ENCODE measurements at regions not wholly inside any gene's neighbourhood (a gene's known extent, or its start where the extent isn't known, plus 50 kb on each side); places are given as distances from the start of the nearest gene placed in this dataset.

- Histone ChIP-seq H3K4me3 (ENCODE audit: low read length) (no peak overlapping the region), H3K36me3 (ENCODE audit: insufficient read depth, low read length) (peaks cover 59% of the 10 kb centered on the region), H3K27me3 (ENCODE audit: insufficient read depth, low read length, poor library complexity, severe bottlenecking) (no peaks in the 10 kb centered on the region), H3K9me3 (ENCODE audit: low read length) (no peaks in the 10 kb centered on the region), H3K27ac (ENCODE audit: low read depth, low read length) (no peak overlapping the region), H3K4me1 (ENCODE audit: insufficient read depth, low read length) (no peaks in the 10 kb centered on the region)
- Mint-ChIP-seq H3K36me3 (peaks cover 12 to 81% (median 44%) of the 10 kb centered on the region in 3 donors), H3K9me3 (no peaks in the 10 kb centered on the region), H3K4me1 (no peaks in the 10 kb centered on the region), H3K27ac (no peak overlapping the region), H3K27me3 (no peaks in the 10 kb centered on the region), H3K4me3 (no peak overlapping the region)
- ChIA-PET CTCF (no interaction called here), POLR2A (no interaction called here)
- no peak for DNase-seq
These were observed 107.7 kb downstream of the BLTP1 start for GRCh38 chr4:122259849-122260248.

DNA sequence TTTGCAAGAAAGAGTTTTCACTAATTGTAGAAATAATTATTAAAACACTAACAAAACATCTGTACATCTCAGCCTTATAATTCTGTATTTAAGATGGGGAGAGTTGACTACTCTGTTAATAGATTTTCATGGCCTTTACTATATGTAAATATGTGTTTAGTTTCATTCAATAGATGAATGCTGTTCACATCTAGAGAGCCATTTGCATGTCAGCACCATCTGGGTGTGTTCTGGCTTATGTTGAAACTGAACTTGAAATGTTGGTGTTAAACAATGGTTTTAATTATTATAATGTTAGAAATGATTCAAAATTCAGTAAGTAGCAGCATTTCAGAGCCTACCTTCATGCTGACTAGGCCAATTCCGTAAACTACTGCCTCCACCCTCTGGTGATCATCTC, 102.5 kb upstream of the ADAD1 start:
- ChIA-PET CTCF (no interaction called here), POLR2A (no interaction called here)
- H3K36me3 Mint-ChIP-seq: peaks cover 16 to 77% (median 17%) of the 10 kb centered on the region in 3 donors

DNA sequence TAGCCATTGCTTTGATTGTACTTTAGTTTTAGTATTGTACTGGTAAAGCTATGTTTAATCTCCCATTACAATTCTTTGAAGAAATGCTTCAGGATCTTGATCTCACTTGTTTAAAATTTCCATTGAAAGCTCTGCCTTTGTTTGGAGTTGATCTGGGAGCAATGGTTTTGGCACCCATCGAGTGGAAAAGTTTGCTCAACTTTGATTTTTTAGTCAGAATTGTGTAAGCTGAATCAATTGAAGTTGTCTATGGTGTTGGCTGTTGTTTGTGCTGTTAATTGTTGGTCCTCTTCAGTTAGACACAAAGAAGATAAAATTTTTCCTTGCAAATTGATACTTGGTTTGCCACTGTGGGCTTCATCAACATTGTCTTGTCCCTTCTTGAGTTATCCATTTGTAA, 99.8 kb upstream of the ADAD1 start:
- H3K9me3 Mint-ChIP-seq: no peaks in the 10 kb centered on the region
- H3K36me3 ChIP-seq (ENCODE audit: insufficient read depth, low read length): no peaks in the 10 kb centered on the region
- H3K4me3 ChIP-seq (ENCODE audit: low read length): no peak overlapping the region
- DNase-seq: no peak
- no peak overlapping the region for H3K27ac ChIP-seq (ENCODE audit: low read depth, low read length)
- ChIA-PET POLR2A (no interaction called here), CTCF (no interaction called here)
- H3K4me1 Mint-ChIP-seq: no peaks in the 10 kb centered on the region
- no peaks in the 10 kb centered on the region for H3K27me3 ChIP-seq (ENCODE audit: insufficient read depth, low read length, poor library complexity, severe bottlenecking)
- H3K27ac Mint-ChIP-seq: no peak overlapping the region
- no peak overlapping the region for H3K4me3 Mint-ChIP-seq
- H3K4me1 ChIP-seq (ENCODE audit: insufficient read depth, low read length): no peaks in the 10 kb centered on the region
- peaks cover 14 to 81% (median 27%) of the 10 kb centered on the region in 3 donors for H3K36me3 Mint-ChIP-seq
- H3K27me3 Mint-ChIP-seq: no peaks in the 10 kb centered on the region
- no peaks in the 10 kb centered on the region for H3K9me3 ChIP-seq (ENCODE audit: low read length)

More for the DNA sequence above, 102.5 kb upstream of the ADAD1 start:
- Mint-ChIP-seq H3K27me3 (no peaks in the 10 kb centered on the region), H3K9me3 (no peaks in the 10 kb centered on the region), H3K27ac (no peak overlapping the region), H3K4me3 (no peak overlapping the region), H3K4me1 (no peaks in the 10 kb centered on the region)
- Histone ChIP-seq H3K27me3 (ENCODE audit: insufficient read depth, low read length, poor library complexity, severe bottlenecking) (no peaks in the 10 kb centered on the region), H3K9me3 (ENCODE audit: low read length) (no peaks in the 10 kb centered on the region), H3K4me1 (ENCODE audit: insufficient read depth, low read length) (no peaks in the 10 kb centered on the region), H3K27ac (ENCODE audit: low read depth, low read length) (no peak overlapping the region), H3K36me3 (ENCODE audit: insufficient read depth, low read length) (no peaks in the 10 kb centered on the region), H3K4me3 (ENCODE audit: low read length) (no peak overlapping the region)
- no peak for DNase-seq

- H3K36me3 Mint-ChIP-seq: peaks cover 14 to 81% (median 27%) of the 10 kb centered on the region in 3 donors
- peak overlapping the region in 2 of 8 donors; percentile 25 to 35 for H3K27ac Mint-ChIP-seq
- H3K27ac ChIP-seq (ENCODE audit: low read depth, low read length): no peak overlapping the region
- no peaks in the 10 kb centered on the region for H3K27me3 Mint-ChIP-seq
- no peaks in the 10 kb centered on the region for H3K9me3 Mint-ChIP-seq
- ChIA-PET POLR2A (no interaction called here), CTCF (no interaction called here)
- H3K27me3 ChIP-seq (ENCODE audit: insufficient read depth, low read length, poor library complexity, severe bottlenecking): no peaks in the 10 kb centered on the region
- DNase-seq: no peak
- H3K4me1 Mint-ChIP-seq: no peaks in the 10 kb centered on the region
- no peak overlapping the region for H3K4me3 ChIP-seq (ENCODE audit: low read length)
- H3K4me1 ChIP-seq (ENCODE audit: insufficient read depth, low read length): no peaks in the 10 kb centered on the region
- no peak overlapping the region for H3K4me3 Mint-ChIP-seq
- no peaks in the 10 kb centered on the region for H3K36me3 ChIP-seq (ENCODE audit: insufficient read depth, low read length)
- H3K9me3 ChIP-seq (ENCODE audit: low read length): no peaks in the 10 kb centered on the region
These were observed 99.1 kb upstream of the ADAD1 start for GRCh38 chr4:122279670-122280069.

- Mint-ChIP-seq H3K9me3 (no peaks in the 10 kb centered on the region), H3K4me3 (no peak overlapping the region), H3K27me3 (no peaks in the 10 kb centered on the region), H3K4me1 (no peaks in the 10 kb centered on the region), H3K27ac (peak overlapping the region in 1 of 8 donors; percentile 5), H3K36me3 (peaks cover 13 to 77% (median 31%) of the 10 kb centered on the region in 3 donors)
- Histone ChIP-seq H3K9me3 (ENCODE audit: low read length) (no peaks in the 10 kb centered on the region), H3K27me3 (ENCODE audit: insufficient read depth, low read length, poor library complexity, severe bottlenecking) (no peaks in the 10 kb centered on the region), H3K4me3 (ENCODE audit: low read length) (no peak overlapping the region), H3K4me1 (ENCODE audit: insufficient read depth, low read length) (no peaks in the 10 kb centered on the region), H3K36me3 (ENCODE audit: insufficient read depth, low read length) (peaks cover 7% of the 10 kb centered on the region), H3K27ac (ENCODE audit: low read depth, low read length) (no peak overlapping the region)
- no peak for DNase-seq
- ChIA-PET POLR2A (no interaction called here), CTCF (no interaction called here)
These were observed 93.5 kb upstream of the ADAD1 start for GRCh38 chr4:122285285-122285684.

- H3K27me3 ChIP-seq (ENCODE audit: insufficient read depth, low read length, poor library complexity, severe bottlenecking): no peaks in the 10 kb centered on the region
- Mint-ChIP-seq H3K27ac (no peak overlapping the region), H3K4me3 (no peak overlapping the region), H3K36me3 (peaks cover 28 to 60% (median 29%) of the 10 kb centered on the region in 3 donors), H3K4me1 (no peaks in the 10 kb centered on the region), H3K27me3 (peaks cover 0 to 2% of the 10 kb centered on the region in 2 donors), H3K9me3 (no peaks in the 10 kb centered on the region)
- CTCF ChIA-PET: interaction anchor here (1.8 kb wide), 1 partner anchor 285 kb away, joined by 5 read pairs; no protein-coding TSS in a partner anchor
- H3K27ac ChIP-seq (ENCODE audit: low read depth, low read length): no peak overlapping the region
- H3K4me1 ChIP-seq (ENCODE audit: insufficient read depth, low read length): no peaks in the 10 kb centered on the region
- H3K4me3 ChIP-seq (ENCODE audit: low read length): no peak overlapping the region
- no peak for DNase-seq
- POLR2A ChIA-PET: no interaction called here
- H3K36me3 ChIP-seq (ENCODE audit: insufficient read depth, low read length): peaks cover 10% of the 10 kb centered on the region
- H3K9me3 ChIP-seq (ENCODE audit: low read length): no peaks in the 10 kb centered on the region
These were observed 85.1 kb upstream of the ADAD1 start for GRCh38 chr4:122293374-122294365.

GRCh38 chr4:122297694-122298093, 81.1 kb upstream of the ADAD1 start:
- Histone ChIP-seq H3K27ac (ENCODE audit: low read depth, low read length) (no peak overlapping the region), H3K4me1 (ENCODE audit: insufficient read depth, low read length) (no peaks in the 10 kb centered on the region), H3K27me3 (ENCODE audit: insufficient read depth, low read length, poor library complexity, severe bottlenecking) (no peaks in the 10 kb centered on the region), H3K36me3 (ENCODE audit: insufficient read depth, low read length) (peaks cover 3% of the 10 kb centered on the region), H3K4me3 (ENCODE audit: low read length) (no peak overlapping the region), H3K9me3 (ENCODE audit: low read length) (no peaks in the 10 kb centered on the region)
- ChIA-PET CTCF (no interaction called here), POLR2A (no interaction called here)
- Mint-ChIP-seq H3K27ac (peak overlapping the region in 1 of 8 donors; percentile 80), H3K36me3 (peaks cover 25 to 44% (median 25%) of the 10 kb centered on the region in 3 donors), H3K4me1 (no peaks in the 10 kb centered on the region), H3K9me3 (no peaks in the 10 kb centered on the region), H3K27me3 (peaks cover 0 to 2% of the 10 kb centered on the region in 2 donors), H3K4me3 (no peak overlapping the region)
- no peak for DNase-seq

DNA sequence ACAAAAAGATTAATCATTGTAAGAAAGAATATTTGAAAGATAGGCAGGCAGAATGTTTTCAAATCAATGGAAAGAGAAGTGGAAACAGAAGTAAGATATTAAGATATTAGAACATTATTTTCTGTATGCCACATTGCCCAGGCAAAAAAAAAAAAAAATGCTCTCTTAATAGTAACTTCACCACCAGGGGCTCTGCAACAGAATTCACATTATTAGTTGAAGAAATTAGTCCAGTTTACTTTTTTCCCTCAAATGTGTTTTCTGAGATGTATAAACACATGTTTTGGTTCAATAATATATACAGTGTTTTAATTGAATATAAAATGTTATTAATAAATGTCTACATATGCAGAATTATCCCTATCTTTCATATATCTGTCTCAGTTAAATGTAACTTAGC, 78.0 kb upstream of the ADAD1 start:
- ChIA-PET POLR2A (no interaction called here), CTCF (no interaction called here)
- Histone ChIP-seq H3K36me3 (ENCODE audit: insufficient read depth, low read length) (peaks cover 11% of the 10 kb centered on the region), H3K9me3 (ENCODE audit: low read length) (no peaks in the 10 kb centered on the region), H3K4me1 (ENCODE audit: insufficient read depth, low read length) (no peaks in the 10 kb centered on the region), H3K27ac (ENCODE audit: low read depth, low read length) (no peak overlapping the region), H3K4me3 (ENCODE audit: low read length) (no peak overlapping the region), H3K27me3 (ENCODE audit: insufficient read depth, low read length, poor library complexity, severe bottlenecking) (no peaks in the 10 kb centered on the region)
- Mint-ChIP-seq H3K27ac (peak overlapping the region in 2 of 8 donors; percentile 15 to 29), H3K36me3 (peaks cover 6 to 39% (median 17%) of the 10 kb centered on the region in 3 donors), H3K27me3 (no peaks in the 10 kb centered on the region), H3K4me1 (peaks cover 0 to 5% (median 0%) of the 10 kb centered on the region in 3 donors), H3K4me3 (no peak overlapping the region), H3K9me3 (no peaks in the 10 kb centered on the region)
- DNase-seq: no peak
